ENCODE measurements at regions not wholly inside any gene's neighbourhood (a gene's known extent, or its start where the extent isn't known, plus 50 kb on each side); places are given as distances from the start of the nearest gene placed in this dataset.

- DNase-seq (ENCODE audit: low spot score) = no peak
- in situ Hi-C loops (cut with HindIII; ENCODE audit: low sequenced_read_pairs) = no loop called here
Observed at GRCh38 chr22:27136596-27136995, 479.2 kb downstream of the MIAT start.

- in situ Hi-C loops (cut with HindIII; ENCODE audit: low sequenced_read_pairs) = no loop called here
Observed at GRCh38 chr22:27137871-27138337, 480.5 kb downstream of the MIAT start.

GRCh38 chr22:27138471-27138870 is 481.1 kb downstream of the MIAT start:
- in situ Hi-C loops (cut with HindIII; ENCODE audit: low sequenced_read_pairs) = no loop called here

More at GRCh38 chr22:27137871-27138337, 480.5 kb downstream of the MIAT start:
- no peak for DNase-seq (ENCODE audit: low spot score)

GRCh38 chr22:27139935-27140511 is 482.6 kb downstream of the MIAT start:
- in situ Hi-C loops (cut with HindIII; ENCODE audit: low sequenced_read_pairs) = no loop called here
- DNase-seq (ENCODE audit: low spot score) = no peak

More at GRCh38 chr22:27138471-27138870, 481.1 kb downstream of the MIAT start:
- no peak for DNase-seq (ENCODE audit: low spot score)

GRCh38 chr22:27142286-27142685 is 484.9 kb downstream of the MIAT start:
- in situ Hi-C loops (cut with HindIII; ENCODE audit: low sequenced_read_pairs) = no loop called here
- no peak for DNase-seq (ENCODE audit: low spot score)

- DNase-seq (ENCODE audit: low spot score) = no peak
- in situ Hi-C loops (cut with HindIII; ENCODE audit: low sequenced_read_pairs) = no loop called here
Observed at GRCh38 chr22:27144321-27144720, 486.9 kb downstream of the MIAT start.

GRCh38 chr22:27146866-27147633 is 489.7 kb downstream of the MIAT start:
- DNase-seq (ENCODE audit: low spot score) = no peak
- in situ Hi-C loops (cut with HindIII; ENCODE audit: low sequenced_read_pairs) = no loop called here

GRCh38 chr22:27148055-27148454 is 490.7 kb downstream of the MIAT start:
- in situ Hi-C loops (cut with HindIII; ENCODE audit: low sequenced_read_pairs) = no loop called here
- DNase-seq (ENCODE audit: low spot score) = no peak

GRCh38 chr22:27148886-27149470 is 491.6 kb downstream of the MIAT start:
- no peak for DNase-seq (ENCODE audit: low spot score)
- in situ Hi-C loops (cut with HindIII; ENCODE audit: low sequenced_read_pairs) = no loop called here

GRCh38 chr22:27149921-27150543 is 492.6 kb downstream of the MIAT start:
- DNase-seq (ENCODE audit: low spot score) = no peak
- in situ Hi-C loops (cut with HindIII; ENCODE audit: low sequenced_read_pairs) = no loop called here

GRCh38 chr22:27150544-27150941 is 493.2 kb downstream of the MIAT start:
- in situ Hi-C loops (cut with HindIII; ENCODE audit: low sequenced_read_pairs) = no loop called here

GRCh38 chr22:27151407-27151806 is 494.0 kb downstream of the MIAT start:
- no peak for DNase-seq (ENCODE audit: low spot score)
- in situ Hi-C loops (cut with HindIII; ENCODE audit: low sequenced_read_pairs) = no loop called here

More at GRCh38 chr22:27150544-27150941, 493.2 kb downstream of the MIAT start:
- no peak for DNase-seq (ENCODE audit: low spot score)

- DNase-seq (ENCODE audit: low spot score) = no peak
- in situ Hi-C loops (cut with HindIII; ENCODE audit: low sequenced_read_pairs) = no loop called here
Observed at GRCh38 chr22:27152033-27152432, 494.6 kb downstream of the MIAT start.

GRCh38 chr22:27152883-27153282 is 495.5 kb downstream of the MIAT start:
- in situ Hi-C loops (cut with HindIII; ENCODE audit: low sequenced_read_pairs) = no loop called here
- no peak for DNase-seq (ENCODE audit: low spot score)

GRCh38 chr22:27153386-27153785 is 496.0 kb downstream of the MIAT start:
- no peak for DNase-seq (ENCODE audit: low spot score)
- in situ Hi-C loops (cut with HindIII; ENCODE audit: low sequenced_read_pairs) = no loop called here

GRCh38 chr22:27154717-27155116 is 497.3 kb downstream of the MIAT start:
- in situ Hi-C loops (cut with HindIII; ENCODE audit: low sequenced_read_pairs) = no loop called here
- no peak for DNase-seq (ENCODE audit: low spot score)

GRCh38 chr22:27156821-27157489 is 499.6 kb downstream of the MIAT start:
- DNase-seq (ENCODE audit: low spot score) = no peak
- in situ Hi-C loops (cut with HindIII; ENCODE audit: low sequenced_read_pairs) = no loop called here

GRCh38 chr22:27157666-27158370 is 500.4 kb downstream of the MIAT start:
- no peak for DNase-seq (ENCODE audit: low spot score)
- in situ Hi-C loops (cut with HindIII; ENCODE audit: low sequenced_read_pairs) = no loop called here

GRCh38 chr22:27159016-27159415 is 501.6 kb downstream of the MIAT start:
- in situ Hi-C loops (cut with HindIII; ENCODE audit: low sequenced_read_pairs) = no loop called here
- no peak for DNase-seq (ENCODE audit: low spot score)

All from G401 (cell line).